ENCODE measurements at regions not wholly inside any gene's neighbourhood (a gene's known extent, or its start where the extent isn't known, plus 50 kb on each side); places are given as distances from the start of the nearest gene placed in this dataset.

DNA sequence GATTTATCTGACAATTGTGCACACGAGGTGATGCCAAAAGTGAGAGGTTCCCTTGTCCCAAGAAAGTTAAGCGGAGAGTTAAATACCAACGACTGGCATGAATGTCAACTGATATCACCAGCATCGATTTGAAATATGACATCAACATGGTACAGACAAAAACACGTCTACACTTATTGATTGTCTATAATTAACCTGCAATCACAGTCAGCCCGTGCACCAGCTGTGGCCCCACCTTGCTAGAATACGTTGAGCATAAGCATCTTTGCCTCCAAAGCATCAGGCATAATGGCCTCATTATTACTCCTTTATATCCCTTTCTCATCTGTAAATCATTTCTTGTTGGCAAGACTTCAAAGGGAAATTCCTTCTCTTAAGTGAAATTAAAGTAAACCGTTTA, 625.4 kb downstream of the IRX1 start:
- H3K9ac ChIP-seq, result no peak overlapping the region
- H3K27me3 ChIP-seq (ENCODE audit: insufficient read depth, low read depth), result no peaks in the 10 kb centered on the region
- H3K4me1 ChIP-seq (ENCODE audit: low read depth, poor library complexity, severe bottlenecking), result no peaks in the 10 kb centered on the region
- no peaks in the 10 kb centered on the region for H3K79me2 ChIP-seq (ENCODE audit: insufficient read depth, low read depth)
- no peaks in the 10 kb centered on the region for H4K20me1 ChIP-seq (ENCODE audit: insufficient read depth)
- H2AFZ ChIP-seq (ENCODE audit: low read depth), result no peak overlapping the region
- TF ChIP-seq, protein P1, sequence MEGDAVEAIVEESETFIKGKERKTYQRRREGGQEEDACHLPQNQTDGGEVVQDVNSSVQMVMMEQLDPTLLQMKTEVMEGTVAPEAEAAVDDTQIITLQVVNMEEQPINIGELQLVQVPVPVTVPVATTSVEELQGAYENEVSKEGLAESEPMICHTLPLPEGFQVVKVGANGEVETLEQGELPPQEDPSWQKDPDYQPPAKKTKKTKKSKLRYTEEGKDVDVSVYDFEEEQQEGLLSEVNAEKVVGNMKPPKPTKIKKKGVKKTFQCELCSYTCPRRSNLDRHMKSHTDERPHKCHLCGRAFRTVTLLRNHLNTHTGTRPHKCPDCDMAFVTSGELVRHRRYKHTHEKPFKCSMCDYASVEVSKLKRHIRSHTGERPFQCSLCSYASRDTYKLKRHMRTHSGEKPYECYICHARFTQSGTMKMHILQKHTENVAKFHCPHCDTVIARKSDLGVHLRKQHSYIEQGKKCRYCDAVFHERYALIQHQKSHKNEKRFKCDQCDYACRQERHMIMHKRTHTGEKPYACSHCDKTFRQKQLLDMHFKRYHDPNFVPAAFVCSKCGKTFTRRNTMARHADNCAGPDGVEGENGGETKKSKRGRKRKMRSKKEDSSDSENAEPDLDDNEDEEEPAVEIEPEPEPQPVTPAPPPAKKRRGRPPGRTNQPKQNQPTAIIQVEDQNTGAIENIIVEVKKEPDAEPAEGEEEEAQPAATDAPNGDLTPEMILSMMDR (conservative IDR thresholded peaks at IDR 0.05; ENCODE audit: low read depth, low read length), result no peak
- H3K27ac ChIP-seq, result no peak overlapping the region
- H3K4me3 ChIP-seq (IDR thresholded peaks at IDR 0.05; ENCODE audit: insufficient read depth, low read depth, low read length), result no peak overlapping the region
- no peaks in the 10 kb centered on the region for H3K36me3 ChIP-seq (ENCODE audit: insufficient read depth)
- no peak overlapping the region for H3K4me2 ChIP-seq

DNA sequence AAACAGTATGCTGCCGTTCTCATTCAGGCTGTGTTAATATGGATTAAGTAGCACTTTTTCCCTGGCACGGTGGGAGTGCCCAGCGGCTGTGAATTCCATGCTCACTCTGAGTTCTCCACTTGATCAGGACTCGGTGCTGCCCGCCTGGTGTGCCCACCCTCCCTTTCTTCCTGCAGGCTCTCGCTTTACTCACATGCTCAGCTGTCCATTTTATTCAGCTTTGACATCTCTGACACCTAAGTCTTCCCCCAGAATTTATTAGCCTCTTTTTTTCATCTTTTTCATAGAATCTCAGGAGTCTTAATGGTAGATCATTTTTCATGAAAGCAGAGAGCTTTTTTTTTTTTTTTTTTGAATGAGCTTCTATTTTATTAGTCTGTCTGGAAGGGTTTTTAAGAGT, 626.5 kb downstream of the IRX1 start:
- Histone ChIP-seq H3K27me3 (ENCODE audit: insufficient read depth, low read depth) (no peaks in the 10 kb centered on the region), H3K36me3 (ENCODE audit: insufficient read depth) (no peaks in the 10 kb centered on the region), H3K9ac (no peak overlapping the region), H3K27ac (no peak overlapping the region), H3K4me2 (no peak overlapping the region), H2AFZ (ENCODE audit: low read depth) (no peak overlapping the region), H3K4me1 (ENCODE audit: low read depth, poor library complexity, severe bottlenecking) (no peaks in the 10 kb centered on the region), H4K20me1 (ENCODE audit: insufficient read depth) (no peaks in the 10 kb centered on the region), H3K79me2 (ENCODE audit: insufficient read depth, low read depth) (no peaks in the 10 kb centered on the region), H3K4me3 (IDR thresholded peaks at IDR 0.05; ENCODE audit: insufficient read depth, low read depth, low read length) (no peak overlapping the region)
- TF ChIP-seq, protein P1 (conservative IDR thresholded peaks at IDR 0.05; ENCODE audit: low read depth, low read length), result no peak

GRCh38 chr5:4222821-4223220, 627.2 kb downstream of the IRX1 start:
- no peaks in the 10 kb centered on the region for H3K36me3 ChIP-seq (ENCODE audit: insufficient read depth)
- TF ChIP-seq, protein P1 (conservative IDR thresholded peaks at IDR 0.05; ENCODE audit: low read depth, low read length), result no peak
- H3K27me3 ChIP-seq (ENCODE audit: insufficient read depth, low read depth), result no peaks in the 10 kb centered on the region
- H3K4me2 ChIP-seq, result no peak overlapping the region
- H3K79me2 ChIP-seq (ENCODE audit: insufficient read depth, low read depth), result no peaks in the 10 kb centered on the region
- H3K4me3 ChIP-seq (IDR thresholded peaks at IDR 0.05; ENCODE audit: insufficient read depth, low read depth, low read length), result no peak overlapping the region
- H3K9ac ChIP-seq, result no peak overlapping the region
- H3K4me1 ChIP-seq (ENCODE audit: low read depth, poor library complexity, severe bottlenecking), result no peaks in the 10 kb centered on the region
- no peaks in the 10 kb centered on the region for H4K20me1 ChIP-seq (ENCODE audit: insufficient read depth)
- no peak overlapping the region for H2AFZ ChIP-seq (ENCODE audit: low read depth)
- no peak overlapping the region for H3K27ac ChIP-seq

GRCh38 chr5:4225741-4226140, 630.1 kb downstream of the IRX1 start:
- no peak overlapping the region for H3K9ac ChIP-seq
- no peaks in the 10 kb centered on the region for H3K4me1 ChIP-seq (ENCODE audit: low read depth, poor library complexity, severe bottlenecking)
- H2AFZ ChIP-seq (ENCODE audit: low read depth), result no peak overlapping the region
- H3K36me3 ChIP-seq (ENCODE audit: insufficient read depth), result no peaks in the 10 kb centered on the region
- no peaks in the 10 kb centered on the region for H3K79me2 ChIP-seq (ENCODE audit: insufficient read depth, low read depth)
- H3K27ac ChIP-seq, result no peak overlapping the region
- H3K4me3 ChIP-seq (IDR thresholded peaks at IDR 0.05; ENCODE audit: insufficient read depth, low read depth, low read length), result no peak overlapping the region
- TF ChIP-seq, protein P1 (conservative IDR thresholded peaks at IDR 0.05; ENCODE audit: low read depth, low read length), result no peak
- no peaks in the 10 kb centered on the region for H3K27me3 ChIP-seq (ENCODE audit: insufficient read depth, low read depth)
- H4K20me1 ChIP-seq (ENCODE audit: insufficient read depth), result no peaks in the 10 kb centered on the region
- H3K4me2 ChIP-seq, result no peak overlapping the region
